Sigmoid colon (tissue), 4 donors: ENCODE measurements at regions not wholly inside any gene's neighbourhood (a gene's known extent, or its start where the extent isn't known, plus 50 kb on each side); places are given as distances from the start of the nearest gene placed in this dataset.

Experiments used
- CTCF ChIP-seq, 4 experiments: fragments of 450-650 bp in 3 of 4; fragments of 200-600 bp in 1 of 4; IDR thresholded peaks; one replicate each; pipeline ENCODE4 v1.5.1; 2016 to 2019; ENCODE audit warnings: antibody characterized with exemption in 4 of 4, mild to moderate bottlenecking in 3 of 4, moderate library complexity in 2 of 4
- EP300 ChIP-seq, 4 donors: sonication (generic); formaldehyde crosslinking; IDR thresholded peaks; one replicate each; pipeline ENCODE4 v1.6.1; 2017; ENCODE audit warnings: antibody characterized with exemption in 4 of 4
- POLR2A ChIP-seq, 2 donors: fragments of 450-650 bp; IDR thresholded peaks; one replicate each; pipeline ENCODE4 v1.6.1; 2016; ENCODE audit warnings: antibody characterized with exemption in 2 of 2, mild to moderate bottlenecking in 2 of 2, moderate library complexity in 2 of 2
- POLR2AphosphoS5 ChIP-seq, 4 donors: sonication (generic); formaldehyde crosslinking; IDR thresholded peaks; one replicate each; pipeline ENCODE4 v1.6.1; 2017; ENCODE audit warnings: antibody characterized with exemption in 4 of 4

- TF ChIP-seq CTCF (IDR thresholded peaks at IDR 0.05) (no peak), POLR2AphosphoS5 (IDR thresholded peaks at IDR 0.05) (no peak), POLR2A (IDR thresholded peaks at IDR 0.05) (no peak), EP300 (IDR thresholded peaks at IDR 0.05) (no peak)
Observed at GRCh38 chr5:123966781-123967180, 454.8 kb downstream of the CSNK1G3 start.
